ENCODE measurements at regions not wholly inside any gene's neighbourhood (a gene's known extent, or its start where the extent isn't known, plus 50 kb on each side); places are given as distances from the start of the nearest gene placed in this dataset.

DNA sequence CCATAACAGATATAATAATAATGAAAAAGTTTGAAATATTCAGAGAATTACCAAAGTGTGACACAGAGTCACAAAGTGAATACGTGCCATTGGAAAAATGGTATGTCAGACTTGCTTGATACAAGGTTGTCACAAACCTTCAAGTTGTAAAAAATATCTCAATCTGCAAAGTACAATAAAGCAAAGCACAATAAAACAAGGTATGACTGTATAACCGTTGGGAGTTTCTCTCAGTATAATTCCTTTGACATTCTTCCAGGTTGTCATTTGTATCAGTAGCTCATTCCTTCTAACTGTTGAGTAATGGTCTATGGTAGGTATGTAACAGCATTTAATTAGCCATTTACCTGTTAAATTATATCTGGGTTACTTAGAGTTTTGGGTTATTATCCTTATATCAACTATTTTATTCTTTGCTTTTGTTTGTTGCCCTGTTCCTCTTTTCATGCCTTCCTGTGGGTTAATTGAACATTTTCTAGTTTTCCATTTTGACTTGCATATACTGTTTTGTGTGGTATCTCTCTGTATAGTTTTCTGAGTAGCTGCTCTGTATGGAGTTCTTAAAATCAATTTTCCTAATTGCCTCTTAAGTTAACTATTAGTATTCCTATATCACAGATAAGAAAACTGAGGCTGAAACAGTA is 112.5 kb downstream of the SUCNR1 start:
- no peak for TF ChIP-seq ESRRG (CRISPR knock-in tag; IDR thresholded peaks at IDR 0.05)
- TF ChIP-seq ARNTL (CRISPR knock-in tag; IDR thresholded peaks at IDR 0.05; ENCODE audit: borderline replicate concordance, low read depth) = no peak
- TF ChIP-seq ZFP30 (CRISPR knock-in tag; IDR thresholded peaks at IDR 0.05) = no peak
- TF ChIP-seq ZC3H10 (CRISPR knock-in tag; IDR thresholded peaks at IDR 0.05) = no peak
- TF ChIP-seq, protein P1, sequence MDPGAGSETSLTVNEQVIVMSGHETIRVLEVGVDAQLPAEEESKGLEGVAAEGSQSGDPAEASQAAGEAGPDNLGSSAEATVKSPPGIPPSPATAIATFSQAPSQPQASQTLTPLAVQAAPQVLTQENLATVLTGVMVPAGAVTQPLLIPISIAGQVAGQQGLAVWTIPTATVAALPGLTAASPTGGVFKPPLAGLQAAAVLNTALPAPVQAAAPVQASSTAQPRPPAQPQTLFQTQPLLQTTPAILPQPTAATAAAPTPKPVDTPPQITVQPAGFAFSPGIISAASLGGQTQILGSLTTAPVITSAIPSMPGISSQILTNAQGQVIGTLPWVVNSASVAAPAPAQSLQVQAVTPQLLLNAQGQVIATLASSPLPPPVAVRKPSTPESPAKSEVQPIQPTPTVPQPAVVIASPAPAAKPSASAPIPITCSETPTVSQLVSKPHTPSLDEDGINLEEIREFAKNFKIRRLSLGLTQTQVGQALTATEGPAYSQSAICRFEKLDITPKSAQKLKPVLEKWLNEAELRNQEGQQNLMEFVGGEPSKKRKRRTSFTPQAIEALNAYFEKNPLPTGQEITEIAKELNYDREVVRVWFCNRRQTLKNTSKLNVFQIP (CRISPR knock-in tag; IDR thresholded peaks at IDR 0.05; ENCODE audit: borderline replicate concordance, low read depth) = no peak
- no peak for TF ChIP-seq ISL1 (CRISPR knock-in tag; IDR thresholded peaks at IDR 0.05)
- TF ChIP-seq OSR1 (CRISPR knock-in tag; IDR thresholded peaks at IDR 0.05) = no peak
- ATAC-seq = no peak

- ATAC-seq = no peak
- TF ChIP-seq ESRRG (CRISPR knock-in tag; IDR thresholded peaks at IDR 0.05) = no peak
- TF ChIP-seq GLIS3 (CRISPR knock-in tag; IDR thresholded peaks at IDR 0.05) = no peak
- no peak for TF ChIP-seq RARB (CRISPR knock-in tag; IDR thresholded peaks at IDR 0.05)
- no peak for TF ChIP-seq ZFP30 (CRISPR knock-in tag; IDR thresholded peaks at IDR 0.05)
- TF ChIP-seq OSR1 (CRISPR knock-in tag; IDR thresholded peaks at IDR 0.05) = no peak
- TF ChIP-seq TSHZ2 (CRISPR knock-in tag; IDR thresholded peaks at IDR 0.05) = no peak
Measured at GRCh38 chr3:151987893-151988292, 114.5 kb downstream of the SUCNR1 start.

GRCh38 chr3:151989621-151990020 is 116.2 kb downstream of the SUCNR1 start:
- TF ChIP-seq OSR1 (CRISPR knock-in tag; IDR thresholded peaks at IDR 0.05) (no peak), GLIS3 (CRISPR knock-in tag; IDR thresholded peaks at IDR 0.05) (no peak), ESRRG (CRISPR knock-in tag; IDR thresholded peaks at IDR 0.05) (no peak), ZNF70 (CRISPR knock-in tag; IDR thresholded peaks at IDR 0.05) (no peak)

GRCh38 chr3:151990696-151991376 is 117.4 kb downstream of the SUCNR1 start:
- no peak for ATAC-seq

More at GRCh38 chr3:151989621-151990020, 116.2 kb downstream of the SUCNR1 start:
- ATAC-seq = no peak

More at GRCh38 chr3:151990696-151991376, 117.4 kb downstream of the SUCNR1 start:
- TF ChIP-seq BACH2 (CRISPR knock-in tag; IDR thresholded peaks at IDR 0.05; ENCODE audit: borderline replicate concordance) (no peak), ZFP30 (CRISPR knock-in tag; IDR thresholded peaks at IDR 0.05) (no peak), ESRRG (CRISPR knock-in tag; IDR thresholded peaks at IDR 0.05) (no peak), ZNF8 (CRISPR knock-in tag; IDR thresholded peaks at IDR 0.05) (no peak), TSHZ2 (CRISPR knock-in tag; IDR thresholded peaks at IDR 0.05) (no peak), ZC3H10 (CRISPR knock-in tag; IDR thresholded peaks at IDR 0.05) (no peak), CSDC2 (CRISPR knock-in tag; IDR thresholded peaks at IDR 0.05) (no peak), ZFP3 (CRISPR knock-in tag; IDR thresholded peaks at IDR 0.05) (no peak), TCF4 (CRISPR knock-in tag; IDR thresholded peaks at IDR 0.05; ENCODE audit: borderline replicate concordance) (no peak), CREB5 (CRISPR knock-in tag; IDR thresholded peaks at IDR 0.05; ENCODE audit: low read depth) (no peak), RARB (CRISPR knock-in tag; IDR thresholded peaks at IDR 0.05) (no peak), GLIS3 (CRISPR knock-in tag; IDR thresholded peaks at IDR 0.05) (no peak), PPARA (CRISPR knock-in tag; IDR thresholded peaks at IDR 0.05; ENCODE audit: borderline replicate concordance) (no peak), OSR1 (CRISPR knock-in tag; IDR thresholded peaks at IDR 0.05) (no peak), ZNF70 (CRISPR knock-in tag; IDR thresholded peaks at IDR 0.05) (no peak), TOX (CRISPR knock-in tag; IDR thresholded peaks at IDR 0.05; ENCODE audit: borderline replicate concordance) (no peak), CSRNP3 (CRISPR knock-in tag; IDR thresholded peaks at IDR 0.05) (no peak), SNAI2 (CRISPR knock-in tag; IDR thresholded peaks at IDR 0.05) (no peak), ISL1 (CRISPR knock-in tag; IDR thresholded peaks at IDR 0.05) (no peak)
- TF ChIP-seq, protein P1 (CRISPR knock-in tag; IDR thresholded peaks at IDR 0.05; ENCODE audit: borderline replicate concordance, low read depth) = no peak
